ENCODE measurements at regions not wholly inside any gene's neighbourhood (a gene's known extent, or its start where the extent isn't known, plus 50 kb on each side); places are given as distances from the start of the nearest gene placed in this dataset.

DNA sequence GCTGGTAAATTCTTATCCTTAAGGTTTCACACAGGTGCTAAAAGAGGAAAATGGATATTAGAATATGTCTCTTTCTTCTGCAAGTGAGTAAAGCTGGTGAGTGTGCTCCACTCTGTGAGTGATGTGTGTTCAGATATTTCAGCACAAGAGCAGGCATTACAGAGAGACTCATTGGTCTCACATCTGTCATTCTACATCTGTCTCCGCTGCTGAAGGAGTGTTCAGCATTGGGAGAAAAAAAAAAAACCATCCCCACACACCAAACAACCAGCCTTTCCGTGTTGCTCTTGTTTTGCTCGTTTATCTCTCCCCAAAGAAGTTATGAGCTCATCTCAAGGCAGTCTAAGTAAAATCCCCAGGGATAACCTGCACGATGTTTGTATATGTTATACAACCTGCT lies 283.9 kb upstream of the SPHKAP start:
- H3K27me3 Mint-ChIP-seq (ENCODE audit: low read depth), result no peaks in the 10 kb centered on the region
- TF ChIP-seq, protein P1, sequence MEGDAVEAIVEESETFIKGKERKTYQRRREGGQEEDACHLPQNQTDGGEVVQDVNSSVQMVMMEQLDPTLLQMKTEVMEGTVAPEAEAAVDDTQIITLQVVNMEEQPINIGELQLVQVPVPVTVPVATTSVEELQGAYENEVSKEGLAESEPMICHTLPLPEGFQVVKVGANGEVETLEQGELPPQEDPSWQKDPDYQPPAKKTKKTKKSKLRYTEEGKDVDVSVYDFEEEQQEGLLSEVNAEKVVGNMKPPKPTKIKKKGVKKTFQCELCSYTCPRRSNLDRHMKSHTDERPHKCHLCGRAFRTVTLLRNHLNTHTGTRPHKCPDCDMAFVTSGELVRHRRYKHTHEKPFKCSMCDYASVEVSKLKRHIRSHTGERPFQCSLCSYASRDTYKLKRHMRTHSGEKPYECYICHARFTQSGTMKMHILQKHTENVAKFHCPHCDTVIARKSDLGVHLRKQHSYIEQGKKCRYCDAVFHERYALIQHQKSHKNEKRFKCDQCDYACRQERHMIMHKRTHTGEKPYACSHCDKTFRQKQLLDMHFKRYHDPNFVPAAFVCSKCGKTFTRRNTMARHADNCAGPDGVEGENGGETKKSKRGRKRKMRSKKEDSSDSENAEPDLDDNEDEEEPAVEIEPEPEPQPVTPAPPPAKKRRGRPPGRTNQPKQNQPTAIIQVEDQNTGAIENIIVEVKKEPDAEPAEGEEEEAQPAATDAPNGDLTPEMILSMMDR (IDR thresholded peaks at IDR 0.05; ENCODE audit: unreplicated experiment), result no peak
- no peak overlapping the region for H3K4me3 Mint-ChIP-seq
- DNase-seq (ENCODE audit: low spot score in 2 of 2, unreplicated experiment in 2 of 2), result no peak
- H3K9me3 Mint-ChIP-seq, result peaks cover 34% of the 10 kb centered on the region
- H3K36me3 Mint-ChIP-seq, result no peaks in the 10 kb centered on the region
- H3K4me1 Mint-ChIP-seq, result no peaks in the 10 kb centered on the region
- H3K27ac Mint-ChIP-seq, result no peak overlapping the region

DNA sequence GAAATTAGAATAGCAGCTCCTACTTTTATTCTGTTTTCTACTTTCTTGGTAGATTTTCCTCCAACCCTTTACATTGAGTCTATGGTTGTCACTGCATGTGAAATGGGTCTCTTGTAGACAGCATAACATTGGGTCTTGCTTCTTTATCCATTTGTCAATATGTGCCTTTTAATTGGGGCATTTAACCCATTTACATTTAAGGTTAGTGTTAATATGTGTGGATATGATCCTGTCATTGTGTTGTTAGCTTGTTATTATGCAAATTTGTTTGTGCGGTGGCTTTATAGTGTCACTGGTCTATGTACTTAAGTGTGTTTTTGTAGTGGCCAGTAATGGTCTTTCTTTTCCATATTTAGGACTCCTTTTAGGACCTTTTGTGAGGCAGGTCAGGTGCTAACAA lies 276.9 kb upstream of the SPHKAP start:
- TF ChIP-seq, protein P1 (IDR thresholded peaks at IDR 0.05; ENCODE audit: unreplicated experiment), result no peak
- DNase-seq (ENCODE audit: low spot score in 2 of 2, unreplicated experiment in 2 of 2), result no peak
- peaks cover 67% of the 10 kb centered on the region for H3K9me3 Mint-ChIP-seq
- no peak overlapping the region for H3K4me3 Mint-ChIP-seq
- H3K36me3 Mint-ChIP-seq, result peaks cover 1% of the 10 kb centered on the region
- no peaks in the 10 kb centered on the region for H3K4me1 Mint-ChIP-seq
- H3K27ac Mint-ChIP-seq, result no peak overlapping the region
- H3K27me3 Mint-ChIP-seq (ENCODE audit: low read depth), result no peaks in the 10 kb centered on the region

DNA sequence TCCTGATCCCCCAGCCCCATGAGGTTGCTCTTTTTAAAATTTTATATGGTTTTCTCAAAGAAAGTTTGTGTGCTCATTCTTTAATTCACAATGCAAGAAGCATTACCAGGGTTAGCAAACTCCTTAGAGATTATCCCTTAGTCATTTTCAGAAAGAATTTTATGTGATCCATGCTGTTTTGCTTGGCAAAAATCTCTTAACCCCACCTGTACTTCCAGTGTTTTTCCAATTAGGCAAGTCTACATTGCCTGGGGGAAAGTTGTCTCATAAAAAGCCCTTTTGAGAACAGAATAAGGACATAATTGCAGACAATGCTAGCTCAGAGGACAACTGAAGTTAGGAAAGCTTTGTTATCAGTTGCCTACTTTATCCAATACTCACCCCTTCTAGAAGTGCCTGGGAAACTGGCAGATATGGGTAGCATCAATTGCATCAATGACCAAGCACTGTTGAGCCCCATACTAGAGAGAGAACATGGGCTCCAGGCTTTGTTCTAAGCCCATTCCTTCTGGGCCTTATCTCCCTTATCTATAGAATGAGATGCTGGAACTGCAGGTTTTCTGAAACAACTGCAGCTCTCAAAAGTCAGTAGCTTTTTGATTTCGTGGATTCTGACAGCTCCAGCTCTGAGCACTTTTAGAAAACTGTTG lies 265.9 kb upstream of the SPHKAP start:
- Mint-ChIP-seq H3K4me1 (peaks cover 5% of the 10 kb centered on the region), H3K9me3 (peaks cover 3% of the 10 kb centered on the region), H3K27ac (no peak overlapping the region), H3K4me3 (no peak overlapping the region), H3K27me3 (ENCODE audit: low read depth) (no peaks in the 10 kb centered on the region), H3K36me3 (no peaks in the 10 kb centered on the region)
- TF ChIP-seq, protein P1 (IDR thresholded peaks at IDR 0.05; ENCODE audit: unreplicated experiment), result no peak
- no peak for DNase-seq (ENCODE audit: low spot score in 2 of 2, unreplicated experiment in 2 of 2)

DNA sequence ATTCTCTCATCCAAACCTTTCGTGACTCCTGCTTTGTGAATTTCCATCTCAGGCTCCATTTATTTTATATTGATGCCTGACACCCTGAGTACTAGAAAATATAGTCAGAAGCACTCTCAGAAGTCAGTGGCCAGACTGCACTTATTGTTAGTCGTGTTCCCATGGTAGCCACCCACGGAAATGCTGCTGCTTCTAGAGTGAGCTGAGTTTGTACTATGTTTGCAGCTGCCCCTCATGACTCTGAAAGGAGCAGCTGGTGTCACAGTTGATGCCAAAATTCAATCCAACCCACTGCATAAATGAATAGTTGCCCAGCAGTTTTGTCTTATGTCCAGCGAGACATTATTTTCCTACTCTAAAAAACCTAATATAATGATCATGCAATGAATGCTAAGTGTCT lies 265.2 kb upstream of the SPHKAP start:
- Mint-ChIP-seq H3K4me3 (no peak overlapping the region), H3K27ac (no peak overlapping the region), H3K36me3 (no peaks in the 10 kb centered on the region), H3K4me1 (peaks cover 5% of the 10 kb centered on the region), H3K9me3 (peaks cover 3% of the 10 kb centered on the region), H3K27me3 (ENCODE audit: low read depth) (no peaks in the 10 kb centered on the region)
- TF ChIP-seq, protein P1 (IDR thresholded peaks at IDR 0.05; ENCODE audit: unreplicated experiment), result no peak
- DNase-seq (ENCODE audit: low spot score in 2 of 2, unreplicated experiment in 2 of 2), result no peak

DNA sequence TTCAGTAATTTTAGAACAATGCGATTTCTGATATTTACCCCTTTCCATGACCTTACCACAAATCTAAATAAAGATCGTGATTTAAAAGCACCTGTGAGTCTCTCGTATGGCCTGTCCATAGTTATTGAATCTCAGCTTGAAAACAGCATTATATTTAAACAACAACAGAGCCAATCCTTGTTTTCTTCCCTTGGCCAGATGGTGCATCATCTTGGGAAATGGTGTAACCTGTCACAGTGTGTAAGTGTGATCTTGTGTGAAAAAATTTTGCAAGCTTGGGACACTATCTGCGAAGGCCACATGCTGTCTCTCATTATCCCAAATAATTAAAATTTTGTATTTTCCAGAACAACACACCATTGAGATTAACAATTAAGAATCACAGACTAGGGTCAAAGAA lies 262.7 kb upstream of the SPHKAP start:
- Mint-ChIP-seq H3K4me3 (no peak overlapping the region), H3K27me3 (ENCODE audit: low read depth) (no peaks in the 10 kb centered on the region), H3K36me3 (no peaks in the 10 kb centered on the region), H3K4me1 (peaks cover 5% of the 10 kb centered on the region), H3K9me3 (no peaks in the 10 kb centered on the region), H3K27ac (no peak overlapping the region)
- TF ChIP-seq, protein P1 (IDR thresholded peaks at IDR 0.05; ENCODE audit: unreplicated experiment), result no peak
- DNase-seq (ENCODE audit: low spot score in 2 of 2, unreplicated experiment in 2 of 2), result no peak

DNA sequence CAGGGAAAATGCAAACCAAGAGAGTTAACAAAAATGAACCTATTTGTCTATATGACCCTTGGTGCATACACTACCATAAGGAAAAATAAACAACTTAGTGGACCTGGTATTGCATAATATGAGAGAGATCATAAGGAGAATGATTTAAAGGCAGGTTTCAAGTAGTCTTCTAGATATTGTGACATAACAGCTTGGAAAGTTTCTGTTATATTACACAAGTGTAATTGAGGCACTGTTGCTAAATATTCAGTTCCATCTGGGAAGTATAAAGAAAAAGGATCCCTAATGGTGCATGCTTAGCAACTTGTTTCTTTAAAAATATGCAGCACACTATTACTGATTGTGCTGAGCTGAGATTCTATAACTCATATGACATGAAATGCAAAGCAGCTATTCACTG lies 252.2 kb upstream of the SPHKAP start:
- Mint-ChIP-seq H3K36me3 (no peaks in the 10 kb centered on the region), H3K9me3 (peaks cover 11% of the 10 kb centered on the region), H3K27me3 (ENCODE audit: low read depth) (no peaks in the 10 kb centered on the region), H3K4me3 (no peak overlapping the region), H3K4me1 (no peaks in the 10 kb centered on the region), H3K27ac (no peak overlapping the region)
- DNase-seq (ENCODE audit: low spot score in 2 of 2, unreplicated experiment in 2 of 2), result no peak
- TF ChIP-seq, protein P1 (IDR thresholded peaks at IDR 0.05; ENCODE audit: unreplicated experiment), result no peak

All from mesothelial cell of epicardium (in vitro differentiated cells).